Right ventricle myocardium superior (tissue), 1 donor: ENCODE measurements at regions not wholly inside any gene's neighbourhood (a gene's known extent, or its start where the extent isn't known, plus 50 kb on each side); places are given as distances from the start of the nearest gene placed in this dataset.
A peak's percentile ranks its signal among the peaks of the same experiment; 100 is the strongest.

Experiments used
- ATAC-seq: fragments of 200-7000 bp; cut with Tn5 transposase; one replicate; pipeline ENCODE4 v1.9.1; 2020; ENCODE audit warnings: mild to moderate bottlenecking; ENCODE audit not compliant: poor library complexity
- DNase-seq: peaks from one replicate; pipeline ENCODE4 v3.0.0-alpha.2; 2020
- intact Hi-C: fragments of 100-400 bp; cut with DNase I; formaldehyde crosslinking; loops from one replicate; pipeline ENCODE4 v1.11.2; 2022
- donor health status: DM: no; HTN: yes; CAD: no; lungs with severe emphysema.

DNA sequence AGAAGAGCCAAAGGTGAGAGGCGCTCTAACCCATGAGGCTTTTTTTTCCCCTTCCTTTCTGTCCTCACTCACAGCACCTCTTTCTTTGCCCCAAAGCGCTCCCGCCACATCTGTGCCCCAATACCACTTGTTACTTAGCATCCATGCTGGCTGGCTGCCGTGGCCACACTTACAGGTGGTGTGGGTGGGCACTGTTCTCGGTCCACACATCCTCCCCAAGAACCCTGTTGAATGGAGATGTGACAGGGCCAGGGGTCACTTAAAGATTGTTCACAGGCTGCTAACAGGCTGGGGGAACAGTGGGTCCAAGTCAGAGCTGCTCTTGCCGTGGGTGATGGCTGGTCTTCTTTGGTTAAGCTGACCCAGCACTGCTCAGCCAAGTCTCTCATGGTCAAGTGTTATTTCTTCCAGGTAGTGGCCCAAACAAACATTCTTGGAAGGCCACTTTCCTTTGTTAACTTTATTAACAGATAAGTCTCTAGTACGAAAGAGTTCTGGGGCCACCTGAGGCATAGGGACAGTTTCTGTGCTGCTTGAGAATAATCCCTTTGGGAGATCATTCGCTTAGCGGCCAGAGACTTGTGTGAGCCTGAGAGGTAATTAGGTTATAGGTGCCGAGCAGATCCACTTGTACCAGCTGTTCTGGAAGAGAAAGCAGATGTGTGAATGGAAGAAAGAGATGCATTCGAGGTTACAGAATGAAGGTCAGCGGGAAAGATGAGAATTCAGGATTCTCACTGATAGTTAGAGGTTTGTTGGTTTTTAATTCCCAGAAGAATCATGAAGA, 62.6 kb upstream of the IRF2BP2 start:
- intact Hi-C loops, result no loop called here
- no peak for DNase-seq
- no peak for ATAC-seq

GRCh38 chr1:234670967-234671626, 61.1 kb upstream of the IRF2BP2 start:
- intact Hi-C loops, result no loop called here
- ATAC-seq (no peak), DNase-seq (no peak)

GRCh38 chr1:234669499-234669898, 59.5 kb upstream of the IRF2BP2 start:
- intact Hi-C loops, result no loop called here
- no peak for DNase-seq
- no peak for ATAC-seq

- no peak for ATAC-seq
- DNase-seq, result no peak
- intact Hi-C loops, result no loop called here
Observed at GRCh38 chr1:234668577-234668955, 58.6 kb upstream of the IRF2BP2 start.

- ATAC-seq (no peak), DNase-seq (no peak)
- intact Hi-C loops, result no loop called here
Observed at GRCh38 chr1:234667600-234668576, 57.9 kb upstream of the IRF2BP2 start.

DNA sequence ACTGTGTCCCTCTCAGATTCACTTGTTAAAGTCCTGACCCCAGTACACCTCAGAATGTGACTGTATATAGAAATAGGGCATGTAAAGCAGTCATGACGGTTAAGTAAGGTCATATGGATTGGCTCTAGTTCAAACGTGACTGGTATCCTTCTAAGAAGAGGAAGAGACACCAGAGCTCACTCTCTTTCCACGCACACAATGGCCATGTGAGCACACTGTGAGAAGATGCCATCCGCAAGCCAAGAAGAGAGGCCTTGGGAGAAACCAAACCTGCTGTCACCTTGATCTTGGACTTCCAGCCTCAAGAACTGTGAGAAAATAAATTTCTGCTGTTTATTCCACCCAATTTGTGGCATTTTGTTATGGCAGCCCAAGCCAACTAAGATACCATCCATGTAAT, 56.8 kb upstream of the IRF2BP2 start:
- intact Hi-C loops, result no loop called here
- ATAC-seq (peak; percentile 55), DNase-seq (no peak)

GRCh38 chr1:234665975-234666605, 56.1 kb upstream of the IRF2BP2 start:
- no peak for DNase-seq
- intact Hi-C loops, result no loop called here
- peak; percentile 36 for ATAC-seq

DNA sequence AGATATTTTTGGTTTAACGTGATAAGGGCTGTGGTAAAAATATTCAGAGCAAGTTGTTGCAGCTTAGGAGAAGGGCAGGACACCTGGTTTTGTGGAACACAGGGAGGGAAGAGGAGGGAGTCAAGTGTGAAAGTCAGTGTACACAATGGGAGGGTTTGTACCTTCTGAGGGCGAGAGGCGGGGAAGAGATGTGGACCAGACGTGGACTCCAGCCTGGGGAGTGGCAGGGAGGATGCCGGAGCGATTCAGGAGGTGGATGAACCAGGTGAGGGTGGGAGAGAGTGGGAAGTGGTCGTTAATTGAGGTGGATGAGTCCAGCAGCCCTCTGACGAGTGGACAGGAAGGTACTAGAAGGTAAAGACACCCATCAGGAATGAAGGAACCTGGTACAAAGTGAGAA, 52.2 kb upstream of the IRF2BP2 start:
- intact Hi-C loops, result no loop called here

GRCh38 chr1:234661317-234661928, 51.4 kb upstream of the IRF2BP2 start:
- ATAC-seq, result no peak
- no peak for DNase-seq
- intact Hi-C loops, result no loop called here

More for the DNA sequence above, 52.2 kb upstream of the IRF2BP2 start:
- ATAC-seq (no peak), DNase-seq (no peak)

DNA sequence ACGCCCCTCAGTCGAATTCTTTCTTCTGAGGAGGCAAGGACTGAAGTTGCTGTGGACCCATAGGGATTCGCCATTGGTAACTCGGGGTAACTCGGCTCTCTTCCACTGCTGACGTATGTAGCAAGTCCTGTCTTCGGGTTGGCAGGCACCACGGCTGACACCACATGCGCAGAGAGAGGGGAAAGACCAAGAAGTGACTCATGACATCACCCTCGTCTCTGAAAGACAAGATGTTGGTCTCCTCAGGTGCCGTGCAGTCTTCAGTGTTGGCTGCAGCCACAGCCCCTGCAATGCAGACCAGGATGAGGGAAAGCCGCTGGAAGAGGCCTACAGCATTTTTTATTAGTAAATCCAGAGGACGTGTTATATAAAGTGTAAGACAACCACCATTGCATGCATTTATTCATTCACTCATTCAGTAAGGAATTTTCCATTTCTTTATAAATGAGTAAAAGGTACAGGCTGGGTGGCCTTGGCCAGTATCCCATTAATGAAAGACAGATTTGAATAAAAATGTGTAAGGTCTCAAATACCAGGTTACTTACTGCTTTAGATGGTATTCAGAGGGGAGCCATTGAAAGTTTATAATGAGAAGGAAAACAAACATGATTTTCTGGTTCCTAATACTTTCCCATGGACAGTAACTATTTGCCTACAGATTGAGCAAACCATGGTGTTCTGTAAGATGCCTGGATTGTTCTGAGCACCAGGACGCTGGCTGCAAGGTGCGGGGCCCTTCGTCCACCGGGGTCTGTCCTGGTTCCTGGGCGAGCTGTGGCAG, 50.7 kb upstream of the IRF2BP2 start:
- DNase-seq (no peak), ATAC-seq (no peak)
- intact Hi-C loops, result no loop called here
